HL-60 (cell line): ENCODE measurements at regions not wholly inside any gene's neighbourhood (a gene's known extent, or its start where the extent isn't known, plus 50 kb on each side); places are given as distances from the start of the nearest gene placed in this dataset.

Experiments
- DNase-seq, 2 experiments: peaks; one replicate each; pipeline ENCODE4 v3.0.0-alpha.2; 2010 to 2020; ENCODE audit warnings: low read depth in 1 of 2, low spot score in 1 of 2
- H3K27ac ChIP-seq: fragments of 250-450 bp; sonication (Bioruptor Pico); replicated peaks from 2 replicates; pipeline ENCODE4 v1.5.1; 2020; ENCODE audit warnings: mild to moderate bottlenecking, moderate library complexity
- H3K27me3 ChIP-seq: fragments of 250-450 bp; sonication (Bioruptor Pico); 2 replicates; pipeline ENCODE4 v1.5.1; 2021; ENCODE audit warnings: mild to moderate bottlenecking, moderate library complexity; ENCODE audit not compliant: insufficient read depth, poor library complexity, severe bottlenecking
- H3K4me3 ChIP-seq: replicated peaks from 2 replicates; pipeline ENCODE4 v1.5.1; 2011; ENCODE audit warnings: mild to moderate bottlenecking, control low read depth, low read length; ENCODE audit not compliant: insufficient read depth
- GABPA ChIP-seq: IDR thresholded peaks from 2 replicates; pipeline ENCODE4 v1.6.1; 2012; ENCODE audit warnings: low read depth
- POLR2AphosphoS5 ChIP-seq: IDR thresholded peaks from 2 replicates; pipeline ENCODE4 v1.6.1; 2012; ENCODE audit warnings: low read depth
- SPI1 ChIP-seq: IDR thresholded peaks from 2 replicates; pipeline ENCODE4 v1.6.1; 2012; ENCODE audit warnings: low read depth, mild to moderate bottlenecking, borderline replicate concordance
- TF ChIP-seq, protein P1 (sequence below): IDR thresholded peaks from 2 replicates; pipeline ENCODE4 v1.6.1; 2012; ENCODE audit warnings: low read depth; ENCODE audit not compliant: insufficient replicate concordance
- TF ChIP-seq, protein P2 (sequence below): IDR thresholded peaks from one replicate; pipeline ENCODE4 v1.5.1; 2011; ENCODE audit warnings: low read length, control low read depth, inconsistent platforms; ENCODE audit not compliant: insufficient read depth

DNA sequence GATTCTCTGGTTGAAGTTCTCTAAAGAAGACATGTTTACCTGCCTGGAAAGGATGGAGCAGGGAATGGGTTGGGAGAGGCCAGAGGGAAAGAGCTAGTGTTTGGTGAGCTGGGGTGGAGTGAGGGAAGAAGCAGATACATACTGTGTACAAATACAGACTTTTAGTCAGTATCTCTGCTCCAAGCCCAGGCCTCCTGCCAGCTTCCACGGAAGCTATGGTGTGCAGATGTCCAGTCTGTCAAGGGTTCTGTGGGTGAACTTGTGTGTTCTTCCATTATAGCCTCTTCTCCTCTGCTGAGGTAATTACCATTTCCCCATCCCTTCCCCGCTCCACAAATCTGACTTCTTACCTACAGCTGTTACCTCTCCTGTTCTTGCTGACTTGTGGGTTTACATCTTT is 208.6 kb downstream of the HRH4 start:
- TF ChIP-seq, protein P1, sequence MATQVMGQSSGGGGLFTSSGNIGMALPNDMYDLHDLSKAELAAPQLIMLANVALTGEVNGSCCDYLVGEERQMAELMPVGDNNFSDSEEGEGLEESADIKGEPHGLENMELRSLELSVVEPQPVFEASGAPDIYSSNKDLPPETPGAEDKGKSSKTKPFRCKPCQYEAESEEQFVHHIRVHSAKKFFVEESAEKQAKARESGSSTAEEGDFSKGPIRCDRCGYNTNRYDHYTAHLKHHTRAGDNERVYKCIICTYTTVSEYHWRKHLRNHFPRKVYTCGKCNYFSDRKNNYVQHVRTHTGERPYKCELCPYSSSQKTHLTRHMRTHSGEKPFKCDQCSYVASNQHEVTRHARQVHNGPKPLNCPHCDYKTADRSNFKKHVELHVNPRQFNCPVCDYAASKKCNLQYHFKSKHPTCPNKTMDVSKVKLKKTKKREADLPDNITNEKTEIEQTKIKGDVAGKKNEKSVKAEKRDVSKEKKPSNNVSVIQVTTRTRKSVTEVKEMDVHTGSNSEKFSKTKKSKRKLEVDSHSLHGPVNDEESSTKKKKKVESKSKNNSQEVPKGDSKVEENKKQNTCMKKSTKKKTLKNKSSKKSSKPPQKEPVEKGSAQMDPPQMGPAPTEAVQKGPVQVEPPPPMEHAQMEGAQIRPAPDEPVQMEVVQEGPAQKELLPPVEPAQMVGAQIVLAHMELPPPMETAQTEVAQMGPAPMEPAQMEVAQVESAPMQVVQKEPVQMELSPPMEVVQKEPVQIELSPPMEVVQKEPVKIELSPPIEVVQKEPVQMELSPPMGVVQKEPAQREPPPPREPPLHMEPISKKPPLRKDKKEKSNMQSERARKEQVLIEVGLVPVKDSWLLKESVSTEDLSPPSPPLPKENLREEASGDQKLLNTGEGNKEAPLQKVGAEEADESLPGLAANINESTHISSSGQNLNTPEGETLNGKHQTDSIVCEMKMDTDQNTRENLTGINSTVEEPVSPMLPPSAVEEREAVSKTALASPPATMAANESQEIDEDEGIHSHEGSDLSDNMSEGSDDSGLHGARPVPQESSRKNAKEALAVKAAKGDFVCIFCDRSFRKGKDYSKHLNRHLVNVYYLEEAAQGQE: no peak
- TF ChIP-seq SPI1 (no peak), POLR2AphosphoS5 (no peak), GABPA (no peak)
- TF ChIP-seq, protein P2, sequence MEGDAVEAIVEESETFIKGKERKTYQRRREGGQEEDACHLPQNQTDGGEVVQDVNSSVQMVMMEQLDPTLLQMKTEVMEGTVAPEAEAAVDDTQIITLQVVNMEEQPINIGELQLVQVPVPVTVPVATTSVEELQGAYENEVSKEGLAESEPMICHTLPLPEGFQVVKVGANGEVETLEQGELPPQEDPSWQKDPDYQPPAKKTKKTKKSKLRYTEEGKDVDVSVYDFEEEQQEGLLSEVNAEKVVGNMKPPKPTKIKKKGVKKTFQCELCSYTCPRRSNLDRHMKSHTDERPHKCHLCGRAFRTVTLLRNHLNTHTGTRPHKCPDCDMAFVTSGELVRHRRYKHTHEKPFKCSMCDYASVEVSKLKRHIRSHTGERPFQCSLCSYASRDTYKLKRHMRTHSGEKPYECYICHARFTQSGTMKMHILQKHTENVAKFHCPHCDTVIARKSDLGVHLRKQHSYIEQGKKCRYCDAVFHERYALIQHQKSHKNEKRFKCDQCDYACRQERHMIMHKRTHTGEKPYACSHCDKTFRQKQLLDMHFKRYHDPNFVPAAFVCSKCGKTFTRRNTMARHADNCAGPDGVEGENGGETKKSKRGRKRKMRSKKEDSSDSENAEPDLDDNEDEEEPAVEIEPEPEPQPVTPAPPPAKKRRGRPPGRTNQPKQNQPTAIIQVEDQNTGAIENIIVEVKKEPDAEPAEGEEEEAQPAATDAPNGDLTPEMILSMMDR: no peak
- H3K4me3 ChIP-seq: no peak overlapping the region
- H3K27me3 ChIP-seq: peaks cover 6% of the 10 kb centered on the region
- no peak for DNase-seq
- H3K27ac ChIP-seq: no peak overlapping the region

DNA sequence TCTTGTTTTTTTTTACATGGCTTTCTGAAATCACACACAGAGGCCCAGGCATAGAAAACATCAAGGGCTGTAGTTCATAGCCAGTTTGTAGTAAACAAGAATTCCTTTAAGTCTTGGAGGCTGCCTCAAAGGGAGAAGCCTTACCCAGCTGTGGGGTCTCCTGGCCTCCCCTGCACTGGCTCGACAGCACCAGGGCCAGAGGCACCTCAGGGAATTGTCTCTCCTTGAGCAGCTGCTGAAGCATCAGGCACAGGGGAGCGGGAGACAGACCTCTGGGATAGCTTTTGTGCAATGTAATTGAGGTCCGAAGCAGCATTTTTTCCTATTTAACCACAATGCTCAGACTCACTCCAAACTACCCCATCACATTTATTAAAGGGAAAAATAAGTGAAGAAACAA is 209.1 kb downstream of the HRH4 start:
- Histone ChIP-seq H3K27me3 (peaks cover 6% of the 10 kb centered on the region), H3K4me3 (no peak overlapping the region), H3K27ac (no peak overlapping the region)
- no peak for TF ChIP-seq SPI1
- TF ChIP-seq, protein P1: no peak
- TF ChIP-seq POLR2AphosphoS5: no peak
- TF ChIP-seq, protein P2: no peak
- no peak for TF ChIP-seq GABPA
- DNase-seq: no peak

DNA sequence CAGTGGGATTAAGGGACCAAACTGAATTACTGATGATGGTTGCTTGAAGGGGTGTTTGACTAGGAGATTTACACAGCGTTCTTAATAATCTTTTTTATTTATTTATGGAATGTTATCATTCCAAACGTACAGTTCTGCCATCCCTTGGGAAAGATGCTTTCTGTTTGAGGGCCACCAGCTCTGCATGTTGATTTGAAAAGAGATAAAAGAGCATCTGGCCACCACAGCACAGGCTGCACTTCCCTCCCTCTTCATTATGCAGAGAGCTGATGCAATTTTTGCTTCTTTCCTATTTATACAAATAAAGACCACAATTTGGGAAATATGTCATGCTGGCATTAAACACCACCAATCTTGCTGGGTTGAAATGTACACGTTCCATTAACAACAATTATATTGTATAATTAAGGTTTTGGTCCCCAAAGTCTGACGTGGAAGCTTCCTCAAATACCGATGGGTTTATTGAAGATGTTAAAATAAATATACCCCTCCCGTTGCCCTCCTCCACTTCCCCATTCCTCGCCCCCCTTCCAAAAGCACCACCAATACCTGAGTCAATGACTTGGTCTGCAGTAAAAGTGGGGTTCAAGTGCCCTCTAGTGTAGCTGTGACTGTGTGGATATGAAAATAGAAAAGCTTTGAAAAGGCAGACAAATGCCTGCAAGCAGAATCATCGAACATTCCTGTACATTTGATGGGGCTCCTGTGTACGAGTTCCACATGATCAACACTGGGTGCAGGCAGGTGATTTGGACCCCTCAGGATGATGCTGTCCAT is 211.9 kb downstream of the HRH4 start:
- H3K27ac ChIP-seq: no peak overlapping the region
- no peak overlapping the region for H3K4me3 ChIP-seq
- no peak for DNase-seq
- TF ChIP-seq POLR2AphosphoS5 (no peak), GABPA (no peak), SPI1 (no peak)
- TF ChIP-seq, protein P1: no peak
- TF ChIP-seq, protein P2: no peak
- peaks cover 7% of the 10 kb centered on the region for H3K27me3 ChIP-seq
